ENCODE measurements at regions not wholly inside any gene's neighbourhood (a gene's known extent, or its start where the extent isn't known, plus 50 kb on each side); places are given as distances from the start of the nearest gene placed in this dataset.
"Not testable (repeated sequence)": the region's sequence is repeated elsewhere in the genome, so short reads cannot be mapped to it uniquely, and the experiment has no call there.

GRCh38 chr6:18536591-18537055 lies 149.5 kb downstream of the RNF144B start:
- Histone ChIP-seq H3K4me1 (no peaks in the 10 kb centered on the region), H3K27ac (replicated peaks in 1 of 4) (no peak overlapping the region), H3K4me3 (no peak overlapping the region), H3K9me3 (no peaks in the 10 kb centered on the region), H3K27me3 (peaks cover 0 to 26% (median 0%) of the 10 kb centered on the region in 4 donors), H3K36me3 (no peaks in the 10 kb centered on the region)
- intact Hi-C loops (cut with DNase I): no loop called here
- no peak for TF ChIP-seq CTCF (IDR thresholded peaks at IDR 0.05)
- TF ChIP-seq POLR2A (IDR thresholded peaks at IDR 0.05; ENCODE audit: low read depth): no peak
- TF ChIP-seq EP300 (IDR thresholded peaks at IDR 0.05): no peak
- TF ChIP-seq POLR2AphosphoS5 (IDR thresholded peaks at IDR 0.05): no peak
- DNase-seq (ENCODE audit: extremely low spot score): peak; percentile 74
- WGBS: 47% methylated on average over 6 of the region's 6 CpGs

- H3K36me3 ChIP-seq: no peaks in the 10 kb centered on the region
- TF ChIP-seq CTCF (IDR thresholded peaks at IDR 0.05): no peak
- no peak for TF ChIP-seq POLR2AphosphoS5 (IDR thresholded peaks at IDR 0.05)
- H3K4me1 ChIP-seq: no peaks in the 10 kb centered on the region
- no peak for DNase-seq (ENCODE audit: extremely low spot score)
- no peak overlapping the region for H3K27ac ChIP-seq (replicated peaks in 1 of 4)
- WGBS: 92% methylated on average over 3 of the region's 3 CpGs
- H3K4me3 ChIP-seq: no peak overlapping the region
- intact Hi-C loops (cut with DNase I): no loop called here
- H3K27me3 ChIP-seq: peaks cover 0 to 26% (median 0%) of the 10 kb centered on the region in 4 donors
- peaks cover 0 to 3% (median 0%) of the 10 kb centered on the region in 4 donors for H3K9me3 ChIP-seq
Measured at GRCh38 chr6:18538315-18538714, 151.2 kb downstream of the RNF144B start.

- H3K4me3 ChIP-seq: no peak overlapping the region
- no peaks in the 10 kb centered on the region for H3K4me1 ChIP-seq
- H3K36me3 ChIP-seq: no peaks in the 10 kb centered on the region
- no peak for DNase-seq (ENCODE audit: extremely low spot score)
- H3K9me3 ChIP-seq: peaks cover 0 to 17% (median 13%) of the 10 kb centered on the region in 4 donors
- WGBS: 84% methylated on average over 6 of the region's 6 CpGs
- no peak overlapping the region for H3K27ac ChIP-seq (replicated peaks in 1 of 4)
- TF ChIP-seq CTCF (IDR thresholded peaks at IDR 0.05) (no peak), POLR2AphosphoS5 (IDR thresholded peaks at IDR 0.05) (no peak), EP300 (IDR thresholded peaks at IDR 0.05) (no peak), POLR2A (IDR thresholded peaks at IDR 0.05; ENCODE audit: low read depth) (no peak)
- intact Hi-C loops (cut with DNase I): no loop called here
- H3K27me3 ChIP-seq: peaks cover 0 to 10% (median 0%) of the 10 kb centered on the region in 4 donors
Measured at GRCh38 chr6:18543051-18543450, 155.9 kb downstream of the RNF144B start.

GRCh38 chr6:18545142-18545541 lies 158.0 kb downstream of the RNF144B start:
- DNase-seq (ENCODE audit: extremely low spot score); intact Hi-C loops (cut with DNase I); H3K36me3 ChIP-seq; H3K4me3 ChIP-seq; H3K27me3 ChIP-seq; H3K4me1 ChIP-seq; H3K27ac ChIP-seq (replicated peaks in 1 of 4): not testable (repeated sequence)
- H3K9me3 ChIP-seq: peaks cover 0 to 17% (median 13%) of the 10 kb centered on the region in 4 donors
- 94% methylated on average over 1 of the region's 1 CpG for WGBS

- peaks cover 0 to 3% (median 0%) of the 10 kb centered on the region in 4 donors for H3K27me3 ChIP-seq
- no peaks in the 10 kb centered on the region for H3K4me1 ChIP-seq
- peaks cover 0 to 17% (median 13%) of the 10 kb centered on the region in 4 donors for H3K9me3 ChIP-seq
- TF ChIP-seq POLR2A (IDR thresholded peaks at IDR 0.05; ENCODE audit: low read depth) (no peak), EP300 (IDR thresholded peaks at IDR 0.05) (no peak)
- H3K36me3 ChIP-seq: no peaks in the 10 kb centered on the region
- DNase-seq (ENCODE audit: extremely low spot score): no peak
- H3K4me3 ChIP-seq: no peak overlapping the region
- no peak overlapping the region for H3K27ac ChIP-seq (replicated peaks in 1 of 4)
- intact Hi-C loops (cut with DNase I): no loop called here
Measured at GRCh38 chr6:18545726-18546125, 158.6 kb downstream of the RNF144B start.

GRCh38 chr6:18550119-18550518 lies 163.0 kb downstream of the RNF144B start:
- intact Hi-C loops (cut with DNase I): no loop called here
- no peaks in the 10 kb centered on the region for H3K4me1 ChIP-seq
- H3K9me3 ChIP-seq: peaks cover 0 to 2% (median under 1%) of the 10 kb centered on the region in 4 donors
- no peak overlapping the region for H3K4me3 ChIP-seq
- H3K27me3 ChIP-seq: no peaks in the 10 kb centered on the region
- TF ChIP-seq POLR2A (IDR thresholded peaks at IDR 0.05; ENCODE audit: low read depth) (no peak), CTCF (IDR thresholded peaks at IDR 0.05) (no peak), POLR2AphosphoS5 (IDR thresholded peaks at IDR 0.05) (no peak), EP300 (IDR thresholded peaks at IDR 0.05) (no peak)
- 92% methylated on average over 3 of the region's 3 CpGs for WGBS
- no peak overlapping the region for H3K27ac ChIP-seq (replicated peaks in 1 of 4)
- no peak for DNase-seq (ENCODE audit: extremely low spot score)
- H3K36me3 ChIP-seq: no peaks in the 10 kb centered on the region

Measured in esophagus muscularis mucosa (tissue), 4 donors.